Brain microvascular endothelial cell (primary cell): ENCODE measurements at regions not wholly inside any gene's neighbourhood (a gene's known extent, or its start where the extent isn't known, plus 50 kb on each side); places are given as distances from the start of the nearest gene placed in this dataset.

Source experiments
- DNase-seq: peaks from one replicate; pipeline ENCODE4 v3.0.0-alpha.2; 2020
- H3K27ac ChIP-seq: fragments of 250-450 bp; sonication (Bioruptor Pico); 2 replicates; pipeline ENCODE4 v1.5.1; 2020; ENCODE audit warnings: mild to moderate bottlenecking, moderate library complexity
- H3K27me3 ChIP-seq: fragments of 250-450 bp; sonication (Bioruptor Pico); replicated peaks from 2 replicates; pipeline ENCODE4 v1.5.1; 2020; ENCODE audit warnings: mild to moderate bottlenecking
- H3K36me3 ChIP-seq: fragments of 250-450 bp; sonication (Bioruptor Pico); replicated peaks from 2 replicates; pipeline ENCODE4 v1.5.1; 2020; ENCODE audit warnings: mild to moderate bottlenecking
- H3K4me3 ChIP-seq: 2 replicates; pipeline ENCODE4 v1.5.1; 2011; ENCODE audit warnings: low read depth, mild to moderate bottlenecking, control low read depth, low read length, moderate library complexity
- CTCF ChIP-seq: IDR thresholded peaks from 2 replicates; pipeline ENCODE4 v1.5.1; 2011; ENCODE audit warnings: low read depth, mild to moderate bottlenecking, moderate library complexity, low read length, control low read depth, inconsistent platforms; ENCODE audit errors: missing control alignments
- in situ Hi-C: cut with HindIII; loops from 2 replicates; pipeline ENCODE4 v1.10.0; 2017; ENCODE audit warnings: low sequenced_read_pairs, low pct_ligation_motif_present

GRCh38 chr13:68995972-68996667 is 1111.5 kb upstream of the ATXN8OS start:
- no peak for TF ChIP-seq CTCF
- no peaks in the 10 kb centered on the region for H3K27me3 ChIP-seq
- no peak overlapping the region for H3K4me3 ChIP-seq
- in situ Hi-C loops, result no loop called here
- DNase-seq, result no peak
- H3K36me3 ChIP-seq, result no peaks in the 10 kb centered on the region
- H3K27ac ChIP-seq, result no peak overlapping the region

GRCh38 chr13:68993154-68993553 is 1114.5 kb upstream of the ATXN8OS start:
- in situ Hi-C loops, result no loop called here
- Histone ChIP-seq H3K36me3 (no peaks in the 10 kb centered on the region), H3K27ac (no peak overlapping the region), H3K27me3 (no peaks in the 10 kb centered on the region), H3K4me3 (no peak overlapping the region)
- DNase-seq, result no peak
- no peak for TF ChIP-seq CTCF

- Histone ChIP-seq H3K36me3 (no peaks in the 10 kb centered on the region), H3K27ac (no peak overlapping the region), H3K27me3 (no peaks in the 10 kb centered on the region), H3K4me3 (no peak overlapping the region)
- no peak for TF ChIP-seq CTCF
- no peak for DNase-seq
- in situ Hi-C loops, result no loop called here
Observed at GRCh38 chr13:68988176-68988575, 1119.5 kb upstream of the ATXN8OS start.

- Histone ChIP-seq H3K4me3 (no peak overlapping the region), H3K27me3 (no peaks in the 10 kb centered on the region), H3K27ac (no peak overlapping the region), H3K36me3 (no peaks in the 10 kb centered on the region)
- no peak for TF ChIP-seq CTCF
- no peak for DNase-seq
- in situ Hi-C loops, result no loop called here
Observed at GRCh38 chr13:68987585-68987984, 1120.0 kb upstream of the ATXN8OS start.

- DNase-seq, result no peak
- no peak overlapping the region for H3K4me3 ChIP-seq
- in situ Hi-C loops, result no loop called here
- TF ChIP-seq CTCF, result no peak
- no peaks in the 10 kb centered on the region for H3K27me3 ChIP-seq
- H3K27ac ChIP-seq, result no peak overlapping the region
- no peaks in the 10 kb centered on the region for H3K36me3 ChIP-seq
Observed at GRCh38 chr13:68984688-68985319, 1122.8 kb upstream of the ATXN8OS start.
